Stomach (tissue), 8 donors: ENCODE measurements at regions not wholly inside any gene's neighbourhood (a gene's known extent, or its start where the extent isn't known, plus 50 kb on each side); places are given as distances from the start of the nearest gene placed in this dataset.

ENCODE experiments used
- DNase-seq, 2 donors: peaks; one replicate each; pipeline versions ENCODE4 v3.0.0 to v3.0.0-alpha.2; 2013 to 2019
- H3K27ac ChIP-seq, 5 donors: fragments of 200-600 bp in 4 of 5; sonication (generic) in 4 of 5; one replicate each; pipeline ENCODE4 v1.5.1; 2013 to 2019; ENCODE audit warnings: mild to moderate bottlenecking in 1 of 5, moderate library complexity in 1 of 5
- H3K27me3 ChIP-seq, 3 donors: fragments of 200-600 bp; sonication (generic); one replicate each; pipeline ENCODE4 v1.5.1; 2017 to 2019; ENCODE audit warnings: mixed run types in 1 of 3
- H3K36me3 ChIP-seq, 4 donors: fragments of 200-600 bp; sonication (generic); 1 replicate in 3 of 4; 2 replicates in 1 of 4; pipeline ENCODE4 v1.5.1; 2016 to 2019
- H3K4me1 ChIP-seq, 4 donors: fragments of 200-600 bp; sonication (generic); one replicate each; pipeline ENCODE4 v1.5.1; 2016 to 2019
- H3K4me3 ChIP-seq, 4 donors: fragments of 200-600 bp; sonication (generic) in 3 of 4; one replicate each; pipeline ENCODE4 v1.5.1; 2016 to 2019; ENCODE audit warnings: mild to moderate bottlenecking in 1 of 4
- H3K9me3 ChIP-seq, 4 donors: fragments of 200-600 bp; sonication (generic); one replicate each; pipeline ENCODE4 v1.5.1; 2016 to 2019
- EP300 ChIP-seq: sonication (generic); formaldehyde crosslinking; IDR thresholded peaks from one replicate; pipeline ENCODE4 v1.6.1; 2017; ENCODE audit warnings: antibody characterized with exemption
- POLR2A ChIP-seq, 4 donors: fragments of 450-650 bp; IDR thresholded peaks; one replicate each; pipeline ENCODE4 v1.6.1; 2016; ENCODE audit warnings: antibody characterized with exemption in 4 of 4, control low read depth in 2 of 4, mild to moderate bottlenecking in 1 of 4, moderate library complexity in 1 of 4
- POLR2AphosphoS5 ChIP-seq, 3 donors: sonication (generic); formaldehyde crosslinking; IDR thresholded peaks; one replicate each; pipeline ENCODE4 v1.6.1; 2016; ENCODE audit warnings: antibody characterized with exemption in 3 of 3
- WGBS, 5 donors: extraction: QIAGEN DNeasy Blood & Tissue Kit in 3 of 5; methylation state at CpG; one replicate each; pipeline versions ENCODE4 v1.1.5 to v1.1.7; 2013 to 2018; 5-methylcytosine and 5-hydroxymethylcytosine counted together
- intact Hi-C: fragments of 100-400 bp; cut with DNase I; formaldehyde crosslinking; loops from one replicate; pipeline ENCODE4 v1.15.1; 2023; ENCODE audit warnings: low total_unique reads
- TF ChIP-seq, protein P1 (sequence below), 7 experiments: fragments of 450-650 bp in 4 of 7; fragments of 200-600 bp in 3 of 7; sonication (generic) in 3 of 7; IDR thresholded peaks; one replicate each; pipeline ENCODE4 v1.5.1; 2016 to 2019; ENCODE audit warnings: antibody characterized with exemption in 7 of 7, control low read depth in 2 of 7, mild to moderate bottlenecking in 1 of 7
- donor health status: healthy with polysubstance abuse.
- donor health status: Bipolar disorder and iron deficiency.
- donor health status: healthy.

DNA sequence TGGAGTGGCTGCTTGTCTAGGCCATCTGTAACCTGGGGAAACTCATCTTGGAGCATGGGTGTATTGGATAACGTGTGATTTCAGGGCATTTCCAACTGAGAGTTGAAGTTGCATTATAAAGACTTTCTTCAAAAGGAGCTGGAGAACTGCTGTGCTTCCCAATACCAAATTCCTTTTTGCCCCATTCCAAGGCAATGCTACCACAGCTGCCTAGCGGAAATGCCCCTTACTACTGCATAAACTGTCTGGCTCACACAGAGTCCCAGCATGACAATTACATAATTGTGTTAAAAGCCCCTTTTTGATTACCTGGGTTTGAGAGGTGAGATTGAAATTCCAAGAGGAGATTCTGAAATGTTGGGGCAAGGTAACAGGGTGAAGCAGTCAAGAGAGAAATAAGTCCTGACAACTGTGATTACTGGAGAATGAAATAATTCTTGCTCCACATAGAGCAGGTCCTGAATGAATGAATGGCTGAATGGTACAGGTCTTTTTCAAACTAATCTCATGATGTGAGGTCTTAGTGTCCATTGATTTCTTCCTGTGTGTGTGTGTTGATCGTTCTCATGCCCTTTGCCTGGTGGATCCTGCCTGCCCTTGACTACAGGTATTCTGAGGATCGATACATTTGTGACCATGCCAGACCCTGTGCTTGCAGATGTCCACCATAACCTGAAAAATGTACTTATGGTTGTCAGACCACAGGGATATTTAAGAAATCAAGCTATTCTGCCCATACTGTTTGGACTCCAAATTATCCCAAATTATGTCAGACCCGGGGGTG is 386.5 kb downstream of the GRIN2B start:
- no peak overlapping the region for H3K27ac ChIP-seq
- DNase-seq, result no peak
- TF ChIP-seq POLR2A (IDR thresholded peaks at IDR 0.05) (no peak), POLR2AphosphoS5 (IDR thresholded peaks at IDR 0.05) (no peak), EP300 (no peak)
- TF ChIP-seq, protein P1, sequence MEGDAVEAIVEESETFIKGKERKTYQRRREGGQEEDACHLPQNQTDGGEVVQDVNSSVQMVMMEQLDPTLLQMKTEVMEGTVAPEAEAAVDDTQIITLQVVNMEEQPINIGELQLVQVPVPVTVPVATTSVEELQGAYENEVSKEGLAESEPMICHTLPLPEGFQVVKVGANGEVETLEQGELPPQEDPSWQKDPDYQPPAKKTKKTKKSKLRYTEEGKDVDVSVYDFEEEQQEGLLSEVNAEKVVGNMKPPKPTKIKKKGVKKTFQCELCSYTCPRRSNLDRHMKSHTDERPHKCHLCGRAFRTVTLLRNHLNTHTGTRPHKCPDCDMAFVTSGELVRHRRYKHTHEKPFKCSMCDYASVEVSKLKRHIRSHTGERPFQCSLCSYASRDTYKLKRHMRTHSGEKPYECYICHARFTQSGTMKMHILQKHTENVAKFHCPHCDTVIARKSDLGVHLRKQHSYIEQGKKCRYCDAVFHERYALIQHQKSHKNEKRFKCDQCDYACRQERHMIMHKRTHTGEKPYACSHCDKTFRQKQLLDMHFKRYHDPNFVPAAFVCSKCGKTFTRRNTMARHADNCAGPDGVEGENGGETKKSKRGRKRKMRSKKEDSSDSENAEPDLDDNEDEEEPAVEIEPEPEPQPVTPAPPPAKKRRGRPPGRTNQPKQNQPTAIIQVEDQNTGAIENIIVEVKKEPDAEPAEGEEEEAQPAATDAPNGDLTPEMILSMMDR (IDR thresholded peaks at IDR 0.05), result no peak
- H3K9me3 ChIP-seq, result no peaks in the 10 kb centered on the region
- H3K4me1 ChIP-seq, result no peaks in the 10 kb centered on the region
- no peaks in the 10 kb centered on the region for H3K27me3 ChIP-seq
- no peaks in the 10 kb centered on the region for H3K36me3 ChIP-seq
- no peak overlapping the region for H3K4me3 ChIP-seq
- WGBS, 5 donors, result 83 to 93% (median 90%) methylated on average over 5 of the region's 5 CpGs
- intact Hi-C loops, result no loop called here

DNA sequence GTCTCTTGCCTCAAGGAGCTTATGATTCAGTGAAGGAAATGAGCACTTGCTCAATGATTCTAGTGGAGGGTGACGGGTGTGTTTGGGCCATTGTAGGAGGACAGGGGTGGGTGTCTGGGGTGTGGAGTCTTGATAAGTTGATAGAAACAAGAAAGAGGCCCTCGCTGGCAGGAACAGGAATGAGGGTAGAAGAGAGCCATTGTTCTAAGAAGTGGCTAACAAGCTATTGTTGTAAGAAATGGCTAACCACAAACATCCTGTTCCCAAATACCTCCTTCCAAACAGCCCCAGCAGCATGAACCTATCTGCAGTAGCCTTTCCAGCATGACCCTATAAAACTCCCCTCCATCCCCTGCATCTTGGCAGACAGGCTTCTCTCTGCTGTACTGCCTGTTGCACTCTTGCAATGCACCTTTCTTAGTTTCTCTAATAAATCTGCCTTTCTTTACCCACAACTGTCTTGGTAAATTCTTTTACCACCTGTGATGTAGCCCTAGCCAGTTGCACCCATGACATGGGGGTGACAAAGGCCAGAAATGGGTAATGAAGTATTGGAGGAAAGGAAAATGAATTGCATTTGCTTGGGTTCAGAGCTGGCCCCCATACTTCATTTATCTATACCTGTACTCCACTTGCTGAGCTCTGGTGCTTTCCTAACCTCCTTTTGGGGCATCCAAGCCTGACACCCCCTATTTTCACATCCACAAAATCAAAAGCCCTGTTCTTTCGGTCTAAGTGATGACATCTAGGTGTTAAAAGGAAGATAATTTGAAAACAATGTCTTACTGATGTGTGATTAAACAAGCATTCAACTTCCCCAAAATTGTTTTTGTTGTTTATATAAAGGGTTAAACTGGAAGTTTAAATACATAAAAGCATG is 389.1 kb downstream of the GRIN2B start:
- no peak overlapping the region for H3K27ac ChIP-seq
- DNase-seq, result no peak
- no peaks in the 10 kb centered on the region for H3K9me3 ChIP-seq
- 57 to 84% (median 80%) methylated on average over 3 of the region's 3 CpGs for WGBS, 5 donors
- no peaks in the 10 kb centered on the region for H3K4me1 ChIP-seq
- no peak overlapping the region for H3K4me3 ChIP-seq
- no peaks in the 10 kb centered on the region for H3K27me3 ChIP-seq
- TF ChIP-seq EP300 (no peak), POLR2AphosphoS5 (IDR thresholded peaks at IDR 0.05) (no peak), POLR2A (IDR thresholded peaks at IDR 0.05) (no peak)
- TF ChIP-seq, protein P1 (IDR thresholded peaks at IDR 0.05), result no peak
- H3K36me3 ChIP-seq, result no peaks in the 10 kb centered on the region
- intact Hi-C loops, result no loop called here

DNA sequence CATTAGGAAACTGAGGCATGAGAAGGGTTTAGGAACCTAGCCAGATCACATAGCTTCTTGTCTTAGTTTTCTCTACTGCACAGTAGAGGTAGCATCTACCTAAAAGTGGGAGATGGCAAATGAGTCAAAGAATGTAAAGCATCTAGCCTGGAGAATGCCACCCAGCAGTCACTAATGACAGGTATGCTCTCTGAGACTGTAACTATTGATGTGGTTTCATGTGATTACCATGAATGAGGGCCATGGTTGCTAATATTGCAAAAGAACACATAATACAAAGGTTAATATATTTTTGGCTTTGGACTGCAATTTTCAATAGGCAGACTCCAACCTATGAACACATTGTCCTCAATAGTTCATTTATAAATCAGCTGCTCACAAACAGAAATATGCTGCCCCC is 389.9 kb downstream of the GRIN2B start:
- H3K4me1 ChIP-seq, result no peaks in the 10 kb centered on the region
- H3K27ac ChIP-seq, result no peak overlapping the region
- H3K36me3 ChIP-seq, result no peaks in the 10 kb centered on the region
- H3K4me3 ChIP-seq, result no peak overlapping the region
- no peaks in the 10 kb centered on the region for H3K9me3 ChIP-seq
- H3K27me3 ChIP-seq, result no peaks in the 10 kb centered on the region
- no peak for TF ChIP-seq POLR2AphosphoS5 (IDR thresholded peaks at IDR 0.05)
- no peak for TF ChIP-seq POLR2A (IDR thresholded peaks at IDR 0.05)
- intact Hi-C loops, result no loop called here
- no peak for DNase-seq

DNA sequence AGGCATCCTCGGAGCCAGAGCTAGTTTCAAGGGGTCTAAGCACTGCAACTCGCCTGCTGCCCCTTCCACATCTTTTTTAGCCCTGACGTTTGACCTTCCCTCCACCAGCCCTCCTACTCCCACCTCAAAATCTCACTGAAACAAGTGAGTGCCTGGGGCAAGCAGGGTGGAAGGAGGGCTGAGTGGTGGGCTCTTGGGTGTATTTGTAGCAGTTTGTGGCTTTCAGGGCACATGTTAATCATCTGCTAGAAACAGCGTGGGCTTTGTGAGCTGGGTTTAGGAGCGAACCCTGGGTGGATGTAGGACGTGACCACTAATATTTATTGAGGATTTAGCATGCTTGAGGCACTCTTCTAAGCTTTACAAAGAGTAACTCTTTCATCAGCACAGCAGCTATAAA is 390.3 kb downstream of the GRIN2B start:
- Histone ChIP-seq H3K4me3 (no peak overlapping the region), H3K9me3 (no peaks in the 10 kb centered on the region), H3K36me3 (no peaks in the 10 kb centered on the region), H3K27ac (no peak overlapping the region), H3K27me3 (no peaks in the 10 kb centered on the region), H3K4me1 (no peaks in the 10 kb centered on the region)
- 81 to 93% (median 84%) methylated on average over 6 of the region's 6 CpGs for WGBS, 5 donors
- intact Hi-C loops, result no loop called here
- TF ChIP-seq POLR2AphosphoS5 (IDR thresholded peaks at IDR 0.05) (no peak), POLR2A (IDR thresholded peaks at IDR 0.05) (no peak), EP300 (no peak)
- TF ChIP-seq, protein P1 (IDR thresholded peaks at IDR 0.05), result no peak
- DNase-seq, result no peak
